ENCODE measurements at regions not wholly inside any gene's neighbourhood (a gene's known extent, or its start where the extent isn't known, plus 50 kb on each side); places are given as distances from the start of the nearest gene placed in this dataset.
"Not testable (repeated sequence)": the region's sequence is repeated elsewhere in the genome, so short reads cannot be mapped to it uniquely, and the experiment has no call there.

DNA sequence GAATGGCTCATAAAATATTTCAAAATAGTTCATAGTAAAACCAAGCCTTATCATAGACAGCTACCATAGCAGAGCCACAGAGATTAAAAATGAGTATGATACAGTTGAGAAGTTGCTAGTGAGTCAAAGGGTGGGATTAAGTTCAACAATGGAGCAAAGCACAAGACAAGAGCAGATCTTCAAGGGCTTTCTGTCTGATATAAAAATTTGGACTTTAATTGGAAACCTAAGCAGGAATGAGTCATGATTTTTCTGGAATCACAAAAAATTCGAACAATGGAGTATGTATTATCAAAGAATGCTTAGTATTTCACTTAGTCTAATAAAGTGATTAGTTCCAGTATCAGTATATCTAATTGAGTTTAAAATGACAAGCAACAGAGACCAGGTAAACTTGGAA lies 487.3 kb upstream of the NETO1 start:
- TF ChIP-seq CTCF (IDR thresholded peaks at IDR 0.05; ENCODE audit: unreplicated experiment), result no peak

GRCh38 chr18:73352546-73352945 lies 484.8 kb upstream of the NETO1 start:
- Mint-ChIP-seq H3K9me3 (ENCODE audit: unreplicated experiment) (no peaks in the 10 kb centered on the region), H3K27ac (ENCODE audit: low read depth, unreplicated experiment) (no peak overlapping the region), H3K36me3 (ENCODE audit: insufficient read depth, unreplicated experiment) (no peaks in the 10 kb centered on the region), H3K27me3 (ENCODE audit: insufficient read depth, unreplicated experiment) (no peaks in the 10 kb centered on the region), H3K4me3 (ENCODE audit: unreplicated experiment) (no peak overlapping the region), H3K4me1 (ENCODE audit: insufficient read depth, unreplicated experiment) (no peaks in the 10 kb centered on the region)
- intact Hi-C loops (cut with micrococcal nuclease), result no loop called here
- CTCF ChIA-PET, result no interaction called here
- peak; percentile 9 for DNase-seq (ENCODE audit: unreplicated experiment)
- no TSS peak for BruUV-seq (replicated peaks)
- no peak for TF ChIP-seq CTCF (IDR thresholded peaks at IDR 0.05; ENCODE audit: unreplicated experiment)
- POLR2A ChIA-PET, result no interaction called here

More for the DNA sequence above, 487.3 kb upstream of the NETO1 start:
- ChIA-PET CTCF (no interaction called here), POLR2A (no interaction called here)
- BruUV-seq (replicated peaks), result no TSS peak
- Mint-ChIP-seq H3K9me3 (ENCODE audit: unreplicated experiment) (peaks cover 6% of the 10 kb centered on the region), H3K27ac (ENCODE audit: low read depth, unreplicated experiment) (no peak overlapping the region), H3K4me3 (ENCODE audit: unreplicated experiment) (no peak overlapping the region), H3K27me3 (ENCODE audit: insufficient read depth, unreplicated experiment) (no peaks in the 10 kb centered on the region), H3K36me3 (ENCODE audit: insufficient read depth, unreplicated experiment) (no peaks in the 10 kb centered on the region), H3K4me1 (ENCODE audit: insufficient read depth, unreplicated experiment) (no peaks in the 10 kb centered on the region)
- DNase-seq (ENCODE audit: unreplicated experiment), result no peak
- intact Hi-C loops (cut with micrococcal nuclease), result no loop called here

- no TSS peak for BruUV-seq (replicated peaks)
- ChIA-PET CTCF (no interaction called here), POLR2A (no interaction called here)
- Mint-ChIP-seq H3K27ac (ENCODE audit: low read depth, unreplicated experiment) (peak overlapping the region; percentile 46), H3K4me1 (ENCODE audit: insufficient read depth, unreplicated experiment) (peaks cover 17% of the 10 kb centered on the region), H3K36me3 (ENCODE audit: insufficient read depth, unreplicated experiment) (no peaks in the 10 kb centered on the region), H3K9me3 (ENCODE audit: unreplicated experiment) (no peaks in the 10 kb centered on the region), H3K4me3 (ENCODE audit: unreplicated experiment) (peak overlapping the region; percentile 10), H3K27me3 (ENCODE audit: insufficient read depth, unreplicated experiment) (no peaks in the 10 kb centered on the region)
- intact Hi-C loops (cut with micrococcal nuclease), result no loop called here
- peak; percentile 18 for DNase-seq (ENCODE audit: unreplicated experiment)
- TF ChIP-seq CTCF (IDR thresholded peaks at IDR 0.05; ENCODE audit: unreplicated experiment), result no peak
These were observed 472.6 kb upstream of the NETO1 start for GRCh38 chr18:73340135-73340977.

GRCh38 chr18:73331212-73331772 lies 463.5 kb upstream of the NETO1 start:
- Mint-ChIP-seq H3K27me3 (ENCODE audit: insufficient read depth, unreplicated experiment) (no peaks in the 10 kb centered on the region), H3K9me3 (ENCODE audit: unreplicated experiment) (no peaks in the 10 kb centered on the region), H3K36me3 (ENCODE audit: insufficient read depth, unreplicated experiment) (no peaks in the 10 kb centered on the region), H3K27ac (ENCODE audit: low read depth, unreplicated experiment) (no peak overlapping the region), H3K4me3 (ENCODE audit: unreplicated experiment) (no peak overlapping the region), H3K4me1 (ENCODE audit: insufficient read depth, unreplicated experiment) (peaks cover 9% of the 10 kb centered on the region)
- CTCF ChIA-PET, result no interaction called here
- DNase-seq (ENCODE audit: unreplicated experiment), result no peak
- intact Hi-C loops (cut with micrococcal nuclease), result no loop called here
- no TSS peak for BruUV-seq (replicated peaks)
- no peak for TF ChIP-seq CTCF (IDR thresholded peaks at IDR 0.05; ENCODE audit: unreplicated experiment)
- POLR2A ChIA-PET, result no interaction called here

GRCh38 chr18:73330106-73330505 lies 462.3 kb upstream of the NETO1 start:
- H3K4me1 Mint-ChIP-seq (ENCODE audit: insufficient read depth, unreplicated experiment); H3K27me3 Mint-ChIP-seq (ENCODE audit: insufficient read depth, unreplicated experiment); H3K36me3 Mint-ChIP-seq (ENCODE audit: insufficient read depth, unreplicated experiment); H3K27ac Mint-ChIP-seq (ENCODE audit: low read depth, unreplicated experiment); intact Hi-C loops (cut with micrococcal nuclease); DNase-seq (ENCODE audit: unreplicated experiment); BruUV-seq (replicated peaks); H3K9me3 Mint-ChIP-seq (ENCODE audit: unreplicated experiment); H3K4me3 Mint-ChIP-seq (ENCODE audit: unreplicated experiment); POLR2A ChIA-PET: not testable (repeated sequence)
- CTCF ChIA-PET, result interaction anchor here (0.6 kb wide), 1 partner anchor 201 kb away, joined by 3 read pairs; no protein-coding TSS in a partner anchor

- DNase-seq (ENCODE audit: unreplicated experiment); H3K27me3 Mint-ChIP-seq (ENCODE audit: insufficient read depth, unreplicated experiment); CTCF ChIA-PET; H3K4me1 Mint-ChIP-seq (ENCODE audit: insufficient read depth, unreplicated experiment); POLR2A ChIA-PET; BruUV-seq (replicated peaks); H3K36me3 Mint-ChIP-seq (ENCODE audit: insufficient read depth, unreplicated experiment); H3K4me3 Mint-ChIP-seq (ENCODE audit: unreplicated experiment); H3K9me3 Mint-ChIP-seq (ENCODE audit: unreplicated experiment); H3K27ac Mint-ChIP-seq (ENCODE audit: low read depth, unreplicated experiment); intact Hi-C loops (cut with micrococcal nuclease): not testable (repeated sequence)
These were observed 456.5 kb upstream of the NETO1 start for GRCh38 chr18:73324187-73324831.

Measured in MCF 10A (cell line).